Upper lobe of left lung (tissue), 6 donors: ENCODE measurements at regions not wholly inside any gene's neighbourhood (a gene's known extent, or its start where the extent isn't known, plus 50 kb on each side); places are given as distances from the start of the nearest gene placed in this dataset.

Experiments
- ATAC-seq, 2 donors: fragments of 200-7000 bp; cut with Tn5 transposase; one replicate each; pipeline ENCODE4 v1.9.1; 2022; ENCODE audit warnings: mild to moderate bottlenecking in 2 of 2, moderate library complexity in 2 of 2; ENCODE audit not compliant: low FRiP score in 2 of 2
- DNase-seq, 2 donors: peaks; one replicate each; pipeline ENCODE4 v3.0.0-alpha.2; 2019 to 2020
- H3K27ac ChIP-seq, 4 donors: fragments of 200-600 bp; sonication (generic); one replicate each; pipeline ENCODE4 v1.5.1; 2016 to 2019
- H3K27me3 ChIP-seq, 4 donors: fragments of 200-600 bp; sonication (generic); one replicate each; pipeline ENCODE4 v1.5.1; 2017 to 2019
- H3K36me3 ChIP-seq, 4 donors: fragments of 200-600 bp; sonication (generic); one replicate each; pipeline ENCODE4 v1.5.1; 2016 to 2019
- H3K4me1 ChIP-seq, 4 donors: fragments of 200-600 bp; sonication (generic); one replicate each; pipeline ENCODE4 v1.5.1; 2018 to 2019
- H3K4me3 ChIP-seq, 4 donors: fragments of 200-600 bp; sonication (generic); one replicate each; pipeline ENCODE4 v1.5.1; 2017 to 2019; ENCODE audit warnings: mild to moderate bottlenecking in 2 of 4, moderate library complexity in 1 of 4
- H3K9me3 ChIP-seq, 4 donors: fragments of 200-600 bp; sonication (generic); one replicate each; pipeline ENCODE4 v1.5.1; 2018 to 2019
- CTCF ChIP-seq, 6 experiments: fragments of 450-650 bp in 4 of 6; fragments of 200-600 bp in 2 of 6; sonication (generic) in 2 of 6; IDR thresholded peaks; one replicate each; pipeline ENCODE4 v1.5.1; 2016 to 2019; ENCODE audit warnings: antibody characterized with exemption in 6 of 6
- EP300 ChIP-seq, 4 donors: sonication (generic); formaldehyde crosslinking; IDR thresholded peaks; one replicate each; pipeline ENCODE4 v1.5.1; 2017; ENCODE audit warnings: antibody characterized with exemption in 4 of 4, control low read depth in 2 of 4
- POLR2A ChIP-seq, 4 donors: fragments of 450-650 bp; IDR thresholded peaks; one replicate each; pipeline ENCODE4 v1.5.1; 2016 to 2017; ENCODE audit warnings: antibody characterized with exemption in 4 of 4, mild to moderate bottlenecking in 2 of 4
- POLR2AphosphoS5 ChIP-seq, 2 donors: sonication (generic); formaldehyde crosslinking; IDR thresholded peaks; one replicate each; pipeline ENCODE4 v1.5.1; 2017; ENCODE audit warnings: antibody characterized with exemption in 2 of 2
- WGBS, 2 donors: methylation state at CpG; one replicate each; pipeline ENCODE4 v1.1.5; 2017 to 2018; 5-methylcytosine and 5-hydroxymethylcytosine counted together
- donor health status: DM: no; HTN: no; CAD: no; lungs with moderate emphysema.
- donor health status: DM: no; HTN: yes; CAD: no; lungs with severe emphysema.

DNA sequence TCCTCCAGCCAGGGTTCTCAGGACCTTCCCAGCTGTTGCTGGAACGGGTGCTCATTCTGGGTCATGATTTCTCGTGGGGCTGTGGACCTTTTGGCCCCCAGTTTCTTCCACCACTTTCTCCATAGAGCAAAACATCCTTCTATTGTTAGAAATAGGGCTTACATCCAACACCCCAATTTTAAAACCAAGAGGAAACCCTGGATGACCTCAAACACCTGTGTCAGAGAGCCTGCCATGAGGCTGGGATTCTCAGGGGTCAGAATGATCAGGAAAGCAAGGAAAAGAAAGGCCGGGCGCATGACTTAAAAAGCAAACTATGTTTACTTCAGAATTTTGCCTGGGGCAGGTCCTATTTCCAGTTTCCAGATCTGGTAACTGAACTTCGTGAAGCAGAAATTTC, 307.9 kb upstream of the MEIS1 start:
- TF ChIP-seq POLR2AphosphoS5 (IDR thresholded peaks at IDR 0.05) (no peak), POLR2A (IDR thresholded peaks at IDR 0.05) (no peak), EP300 (IDR thresholded peaks at IDR 0.05) (no peak), CTCF (IDR thresholded peaks at IDR 0.05) (no peak)
- ATAC-seq, result no peak
- H3K36me3 ChIP-seq, result no peaks in the 10 kb centered on the region
- H3K27ac ChIP-seq, result no peak overlapping the region
- DNase-seq, result no peak
- no peaks in the 10 kb centered on the region for H3K27me3 ChIP-seq
- 64 to 69% methylated on average over 5 of the region's 5 CpGs for WGBS, 2 donors
- no peak overlapping the region for H3K4me3 ChIP-seq
- H3K4me1 ChIP-seq, result no peaks in the 10 kb centered on the region
- no peaks in the 10 kb centered on the region for H3K9me3 ChIP-seq

- no peak for ATAC-seq
- H3K9me3 ChIP-seq, result no peaks in the 10 kb centered on the region
- TF ChIP-seq CTCF (IDR thresholded peaks at IDR 0.05), result no peak
- no peak for TF ChIP-seq POLR2AphosphoS5 (IDR thresholded peaks at IDR 0.05)
- no peak for TF ChIP-seq POLR2A (IDR thresholded peaks at IDR 0.05)
- no peak for TF ChIP-seq EP300 (IDR thresholded peaks at IDR 0.05)
- H3K4me3 ChIP-seq, result no peak overlapping the region
- 69 to 71% methylated on average over 5 of the region's 5 CpGs for WGBS, 2 donors
- H3K27ac ChIP-seq, result no peak overlapping the region
- no peaks in the 10 kb centered on the region for H3K36me3 ChIP-seq
- H3K27me3 ChIP-seq, result no peaks in the 10 kb centered on the region
- H3K4me1 ChIP-seq, result no peaks in the 10 kb centered on the region
- no peak for DNase-seq
Measured at GRCh38 chr2:66125951-66126350, 309.0 kb upstream of the MEIS1 start.

- WGBS, 2 donors, result 72 to 73% methylated on average over 2 of the region's 2 CpGs
- Histone ChIP-seq H3K9me3 (no peaks in the 10 kb centered on the region), H3K27ac (no peak overlapping the region), H3K27me3 (no peaks in the 10 kb centered on the region), H3K4me1 (no peaks in the 10 kb centered on the region), H3K36me3 (no peaks in the 10 kb centered on the region), H3K4me3 (no peak overlapping the region)
- DNase-seq, result no peak
- ATAC-seq, result no peak
- no peak for TF ChIP-seq EP300 (IDR thresholded peaks at IDR 0.05)
- TF ChIP-seq POLR2AphosphoS5 (IDR thresholded peaks at IDR 0.05), result no peak
- no peak for TF ChIP-seq CTCF (IDR thresholded peaks at IDR 0.05)
Measured at GRCh38 chr2:66122516-66122915, 312.4 kb upstream of the MEIS1 start.

DNA sequence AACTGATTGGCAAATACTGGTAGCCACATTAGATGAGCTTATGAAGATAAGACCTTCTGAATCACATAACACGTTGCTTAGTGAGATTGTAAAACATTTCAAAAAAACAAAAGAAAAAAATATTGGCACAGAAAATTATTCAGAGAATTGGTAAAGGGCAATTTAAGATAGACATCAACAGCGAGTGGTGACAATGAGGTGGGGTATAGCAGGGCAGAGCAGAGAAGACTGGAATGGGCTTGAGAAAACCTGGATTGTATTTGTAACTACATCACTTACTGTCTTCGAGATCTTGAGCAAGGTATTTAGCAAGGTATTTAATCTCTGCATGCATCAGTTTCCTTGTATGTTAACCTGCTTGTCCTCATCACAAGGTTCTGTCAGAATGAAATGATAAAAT, 313.0 kb upstream of the MEIS1 start:
- ATAC-seq (no peak), DNase-seq (no peak)
- Histone ChIP-seq H3K9me3 (no peaks in the 10 kb centered on the region), H3K27me3 (no peaks in the 10 kb centered on the region), H3K27ac (no peak overlapping the region), H3K4me3 (no peak overlapping the region), H3K36me3 (no peaks in the 10 kb centered on the region), H3K4me1 (no peaks in the 10 kb centered on the region)
- 67 to 70% methylated on average over 3 of the region's 3 CpGs for WGBS, 2 donors
- TF ChIP-seq POLR2AphosphoS5 (IDR thresholded peaks at IDR 0.05), result no peak
- TF ChIP-seq POLR2A (IDR thresholded peaks at IDR 0.05), result no peak
- TF ChIP-seq CTCF (IDR thresholded peaks at IDR 0.05), result no peak
- TF ChIP-seq EP300 (IDR thresholded peaks at IDR 0.05), result no peak

DNA sequence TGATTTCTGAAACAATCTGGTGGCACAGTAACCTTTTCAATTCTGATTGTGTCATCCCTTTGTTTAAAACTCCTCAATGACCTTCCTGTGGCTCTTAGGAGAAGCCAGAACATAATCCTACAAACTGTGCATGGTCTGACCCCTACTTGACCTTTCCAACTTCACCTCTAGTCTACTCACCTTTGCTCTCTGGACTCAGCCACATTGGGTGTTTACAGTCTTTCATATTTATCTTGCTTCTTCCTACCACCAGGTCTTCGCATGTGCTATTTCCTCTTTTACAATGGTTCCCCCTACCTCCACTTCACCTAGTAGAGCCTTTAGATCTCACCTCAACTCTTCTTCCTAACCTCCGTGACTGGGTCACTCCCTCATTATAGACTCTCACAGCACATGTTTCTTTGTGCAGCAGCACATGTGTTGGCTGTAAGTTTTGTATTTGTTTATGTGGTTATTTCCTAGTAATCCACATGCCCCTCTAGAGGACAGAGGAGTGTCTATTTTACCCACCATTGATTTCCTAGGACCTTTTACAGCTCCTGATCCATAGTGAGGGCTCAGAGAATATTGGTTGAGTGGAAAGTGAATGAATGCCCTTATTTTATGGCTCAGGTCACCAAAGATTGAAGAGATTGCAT, 320.8 kb upstream of the MEIS1 start:
- H3K4me1 ChIP-seq, result no peaks in the 10 kb centered on the region
- H3K27ac ChIP-seq, result no peak overlapping the region
- DNase-seq, result no peak
- no peak overlapping the region for H3K4me3 ChIP-seq
- no peak for ATAC-seq
- 66 to 72% methylated on average over 2 of the region's 2 CpGs for WGBS, 2 donors
- no peak for TF ChIP-seq EP300 (IDR thresholded peaks at IDR 0.05)
- TF ChIP-seq POLR2AphosphoS5 (IDR thresholded peaks at IDR 0.05), result no peak
- H3K36me3 ChIP-seq, result no peaks in the 10 kb centered on the region
- no peaks in the 10 kb centered on the region for H3K9me3 ChIP-seq
- no peaks in the 10 kb centered on the region for H3K27me3 ChIP-seq
